ENCODE measurements at regions not wholly inside any gene's neighbourhood (a gene's known extent, or its start where the extent isn't known, plus 50 kb on each side); places are given as distances from the start of the nearest gene placed in this dataset.

GRCh38 chr2:48819206-48819735 lies 63.7 kb upstream of the LHCGR start:
- Histone ChIP-seq H3K27me3 (no peaks in the 10 kb centered on the region), H3K4me1 (no peaks in the 10 kb centered on the region), H3K36me3 (no peaks in the 10 kb centered on the region), H3K27ac (no peak overlapping the region), H3K9me3 (no peaks in the 10 kb centered on the region), H3K4me3 (no peak overlapping the region)
- no peak for ATAC-seq
- 49 to 76% methylated on average over 2 of the region's 2 CpGs for WGBS, 2 donors (ENCODE audit: low coverage in 1 of 2)
- TF ChIP-seq POLR2A (IDR thresholded peaks at IDR 0.05) (no peak), EP300 (IDR thresholded peaks at IDR 0.05) (no peak), CTCF (IDR thresholded peaks at IDR 0.05) (no peak), POLR2AphosphoS5 (IDR thresholded peaks at IDR 0.05) (no peak)

DNA sequence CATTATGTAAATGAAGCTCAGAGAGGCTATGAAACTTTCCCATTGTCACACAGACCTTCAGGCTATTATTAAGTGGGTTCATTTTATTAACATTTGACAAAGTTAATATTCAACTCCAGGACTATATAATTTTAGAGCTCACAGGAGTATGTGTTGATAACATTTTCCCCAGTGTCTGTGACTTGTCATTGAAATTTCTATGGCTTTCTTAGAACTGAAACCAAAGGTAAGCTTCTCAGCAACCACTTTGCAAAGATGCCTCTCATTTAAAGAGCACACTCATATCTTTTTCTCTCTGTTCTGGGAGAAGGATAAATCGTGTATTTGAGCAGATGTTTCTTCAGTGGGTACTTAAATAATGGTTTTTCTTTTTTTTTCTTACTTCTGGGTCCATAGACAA lies 61.8 kb upstream of the LHCGR start:
- Histone ChIP-seq H3K4me1 (no peaks in the 10 kb centered on the region), H3K9me3 (no peaks in the 10 kb centered on the region)
- ATAC-seq: no peak

DNA sequence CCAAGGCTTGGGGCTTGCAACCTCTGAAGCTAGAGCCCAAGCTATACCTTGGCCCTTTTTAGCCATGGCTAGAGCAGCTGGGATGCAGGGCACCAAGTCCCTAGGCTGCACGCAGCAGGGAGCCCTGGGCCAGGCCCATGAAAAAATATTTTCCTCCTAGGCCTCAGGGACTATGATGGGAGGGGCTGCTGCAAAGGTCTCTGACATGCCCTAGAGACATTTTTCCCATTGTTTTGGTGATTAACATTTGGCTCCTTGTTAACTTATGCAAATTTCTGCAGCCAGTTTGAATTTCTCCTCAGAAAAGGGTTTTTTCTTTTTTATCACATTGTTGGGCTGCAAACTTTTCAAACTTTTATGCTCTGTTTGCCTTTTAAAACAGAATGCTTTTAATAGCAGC lies 56.9 kb upstream of the LHCGR start:
- no peak for ATAC-seq
- 75% methylated on average over 1 of the region's 1 CpG; no CpG with 5 or more reads in 1 of the 2 donors for WGBS, 2 donors (ENCODE audit: low coverage in 1 of 2)
- Histone ChIP-seq H3K4me1 (no peaks in the 10 kb centered on the region), H3K27me3 (no peaks in the 10 kb centered on the region), H3K36me3 (no peaks in the 10 kb centered on the region), H3K4me3 (no peak overlapping the region), H3K9me3 (no peaks in the 10 kb centered on the region), H3K27ac (no peak overlapping the region)
- TF ChIP-seq POLR2AphosphoS5 (IDR thresholded peaks at IDR 0.05) (no peak), EP300 (IDR thresholded peaks at IDR 0.05) (no peak), POLR2A (IDR thresholded peaks at IDR 0.05) (no peak), CTCF (IDR thresholded peaks at IDR 0.05) (no peak)

More for the DNA sequence above, 61.8 kb upstream of the LHCGR start:
- WGBS, 2 donors (ENCODE audit: low coverage in 1 of 2): 33% methylated on average over 1 of the region's 1 CpG; no CpG with 5 or more reads in 1 of the 2 donors
- Histone ChIP-seq H3K27ac (no peak overlapping the region), H3K27me3 (no peaks in the 10 kb centered on the region), H3K4me3 (no peak overlapping the region), H3K36me3 (no peaks in the 10 kb centered on the region)
- no peak for TF ChIP-seq POLR2A (IDR thresholded peaks at IDR 0.05)
- no peak for TF ChIP-seq EP300 (IDR thresholded peaks at IDR 0.05)
- TF ChIP-seq POLR2AphosphoS5 (IDR thresholded peaks at IDR 0.05): no peak
- no peak for TF ChIP-seq CTCF (IDR thresholded peaks at IDR 0.05)

- H3K27ac ChIP-seq: no peak overlapping the region
- TF ChIP-seq CTCF (IDR thresholded peaks at IDR 0.05): no peak
- TF ChIP-seq EP300 (IDR thresholded peaks at IDR 0.05): no peak
- no peak for TF ChIP-seq POLR2AphosphoS5 (IDR thresholded peaks at IDR 0.05)
- no peak for TF ChIP-seq POLR2A (IDR thresholded peaks at IDR 0.05)
- 100% methylated on average over 1 of the region's 1 CpG for WGBS, 2 donors (ENCODE audit: low coverage in 1 of 2)
- ATAC-seq: no peak
- H3K4me3 ChIP-seq: no peak overlapping the region
- no peaks in the 10 kb centered on the region for H3K36me3 ChIP-seq
- no peaks in the 10 kb centered on the region for H3K9me3 ChIP-seq
- H3K27me3 ChIP-seq: no peaks in the 10 kb centered on the region
- no peaks in the 10 kb centered on the region for H3K4me1 ChIP-seq
Observed at GRCh38 chr2:48808311-48808710, 52.8 kb upstream of the LHCGR start.
